IMR-90 (cell line): ENCODE measurements at regions not wholly inside any gene's neighbourhood (a gene's known extent, or its start where the extent isn't known, plus 50 kb on each side); places are given as distances from the start of the nearest gene placed in this dataset.

Experiments
- ATAC-seq: fragments of 200-7000 bp; cut with Tn5 transposase; 2 replicates; pipeline ENCODE4 v1.9.1; 2020; ENCODE audit warnings: low read depth, mild to moderate bottlenecking, moderate library complexity
- BruUV-seq: library from RNA; stranded (reverse); fragments of 400-500 nt; replicated peaks from 2 replicates; lab custom pipeline; 2021; lab: Mats Ljungman, UMichigan
- CTCF ChIA-PET: fragments of 300-600 bp; formaldehyde crosslinking; extraction: SDS; loops from one replicate; lab custom pipeline; 2021; ENCODE audit warnings: antibody characterized with exemption; lab: Yijun Ruan, JAX
- POLR2A ChIA-PET: fragments of 300-600 bp; sonication (Branson Sonifier 250); formaldehyde crosslinking; loops from one replicate; lab custom pipeline; 2022; ENCODE audit warnings: antibody characterized with exemption; ENCODE audit not compliant: unreplicated experiment; lab: Charles Lee
- DNase-seq: peaks from one replicate; pipeline ENCODE4 v3.0.0; 2013
- H2AFZ ChIP-seq: replicated peaks from 2 replicates; pipeline ENCODE3; 2013; ENCODE audit warnings: low read length, mild to moderate bottlenecking; ENCODE audit not compliant: poor library complexity
- H2AK5ac ChIP-seq: 2 replicates; pipeline ENCODE4 v1.6.1; 2013; ENCODE audit warnings: low read depth, low read length, inconsistent platforms
- H2AK9ac ChIP-seq: replicated peaks from 2 replicates; pipeline ENCODE3; 2013; ENCODE audit warnings: mild to moderate bottlenecking, low read depth, low read length, moderate library complexity; ENCODE audit not compliant: poor library complexity
- H2BK120ac ChIP-seq: 2 replicates; pipeline ENCODE4 v1.6.1; 2013; ENCODE audit warnings: low read depth, low read length, inconsistent platforms
- H2BK15ac ChIP-seq: 3 replicates; pipeline ENCODE4 v1.6.1; 2013; ENCODE audit warnings: low read depth, low read length, inconsistent platforms
- H2BK20ac ChIP-seq: 2 replicates; pipeline ENCODE4 v1.6.1; 2013; ENCODE audit warnings: low read depth, mild to moderate bottlenecking, inconsistent platforms, low read length, moderate library complexity
- H2BK5ac ChIP-seq: 2 replicates; pipeline ENCODE4 v1.6.1; 2013; ENCODE audit warnings: mild to moderate bottlenecking, low read depth, low read length, inconsistent platforms; ENCODE audit not compliant: poor library complexity, severe bottlenecking
- H3K14ac ChIP-seq: replicated peaks from 2 replicates; pipeline ENCODE4 v1.6.1; 2013; ENCODE audit warnings: low read depth, low read length, inconsistent platforms
- H3K18ac ChIP-seq: 2 replicates; pipeline ENCODE4 v1.6.1; 2013; ENCODE audit warnings: low read depth, low read length, control low read depth
- H3K23ac ChIP-seq: 2 replicates; pipeline ENCODE4 v1.6.1; 2013; ENCODE audit warnings: low read depth, low read length, inconsistent platforms
- H3K27ac ChIP-seq: 2 replicates; pipeline ENCODE4 v1.5.1; 2013; ENCODE audit warnings: mild to moderate bottlenecking, control low read depth, low read length; ENCODE audit not compliant: insufficient read depth
- H3K27me3 ChIP-seq: 2 replicates; pipeline ENCODE4 v1.6.1; 2013; ENCODE audit warnings: low read length; ENCODE audit not compliant: control insufficient read depth, insufficient read depth
- H3K36me3 ChIP-seq: 2 replicates; pipeline ENCODE4 v1.6.1; 2013; ENCODE audit warnings: low read length, mixed read lengths; ENCODE audit not compliant: control insufficient read depth, insufficient read depth
- H3K4ac ChIP-seq: 2 replicates; pipeline ENCODE4 v1.6.1; 2013; ENCODE audit warnings: low read depth, low read length, inconsistent platforms
- H3K4me1 ChIP-seq: 2 replicates; pipeline ENCODE4 v1.6.1; 2013; ENCODE audit warnings: low read length, mixed read lengths; ENCODE audit not compliant: control insufficient read depth, insufficient read depth
- H3K4me2 ChIP-seq: 2 replicates; pipeline ENCODE4 v1.6.1; 2013; ENCODE audit warnings: low read depth, mild to moderate bottlenecking, control low read depth, low read length, moderate library complexity
- H3K4me3 ChIP-seq: 2 replicates; pipeline ENCODE4 v1.5.1; 2013; ENCODE audit warnings: low read depth, mild to moderate bottlenecking, control low read depth, low read length, moderate library complexity; ENCODE audit not compliant: insufficient read depth
- H3K56ac ChIP-seq: 2 replicates; pipeline ENCODE4 v1.6.1; 2013; ENCODE audit warnings: low read length, inconsistent platforms; ENCODE audit not compliant: insufficient read depth; ENCODE audit errors: extremely low read depth
- H3K79me1 ChIP-seq, 2 experiments: 2 replicates each; pipeline ENCODE4 v1.6.1; 2013; ENCODE audit warnings: low read length in 2 of 2, inconsistent platforms in 1 of 2, low read depth in 1 of 2
- H3K9ac ChIP-seq: 2 replicates; pipeline ENCODE4 v1.6.1; 2013; ENCODE audit warnings: low read depth, low read length, control low read depth
- H3K9me1 ChIP-seq: 2 replicates; pipeline ENCODE4 v1.6.1; 2013; ENCODE audit warnings: low read length, inconsistent platforms; ENCODE audit not compliant: insufficient read depth
- H3K9me3 ChIP-seq: 2 replicates; pipeline ENCODE4 v1.6.1; 2013; ENCODE audit warnings: low read length; ENCODE audit not compliant: control insufficient read depth, insufficient read depth
- H4K20me1 ChIP-seq: 2 replicates; pipeline ENCODE4 v1.6.1; 2013; ENCODE audit warnings: low read length, inconsistent platforms; ENCODE audit not compliant: insufficient read depth
- H4K5ac ChIP-seq: 2 replicates; pipeline ENCODE4 v1.6.1; 2013; ENCODE audit warnings: mild to moderate bottlenecking, low read depth, low read length, control low read depth
- H4K8ac ChIP-seq, 2 experiments: 2 replicates each; pipeline ENCODE4 v1.6.1; 2013; ENCODE audit warnings: low read depth in 2 of 2, low read length in 2 of 2, control low read depth in 1 of 2, inconsistent platforms in 1 of 2
- H4K91ac ChIP-seq: 2 replicates; pipeline ENCODE4 v1.6.1; 2013; ENCODE audit warnings: low read depth, low read length, inconsistent platforms; ENCODE audit not compliant: insufficient read depth
- BHLHE40 ChIP-seq: fragments of 150-350 bp; IDR thresholded peaks from 2 replicates; pipeline ENCODE4 v1.6.1; 2016; ENCODE audit warnings: mild to moderate bottlenecking, low read depth, low read length
- CEBPB ChIP-seq: IDR thresholded peaks from 2 replicates; pipeline ENCODE4 v1.6.1; 2012; ENCODE audit warnings: low read depth, low read length, improper control_type of control experiment
- ELK1 ChIP-seq: fragments of 150-350 bp; IDR thresholded peaks from 2 replicates; pipeline ENCODE4 v1.6.1; 2016; ENCODE audit warnings: low read depth, mild to moderate bottlenecking, low read length, moderate library complexity, borderline replicate concordance
- FOS ChIP-seq: fragments of 150-350 bp; IDR thresholded peaks from 2 replicates; pipeline ENCODE4 v1.6.1; 2016; ENCODE audit warnings: low read depth, low read length
- MAFK ChIP-seq: IDR thresholded peaks from 2 replicates; pipeline ENCODE4 v1.6.1; 2012; ENCODE audit warnings: low read depth, low read length, improper control_type of control experiment
- MAZ ChIP-seq: IDR thresholded peaks from 2 replicates; pipeline ENCODE4 v1.6.1; 2012; ENCODE audit warnings: low read depth, mild to moderate bottlenecking, low read length, improper control_type of control experiment, moderate library complexity, borderline replicate concordance
- POLR2A ChIP-seq: IDR thresholded peaks from 2 replicates; pipeline ENCODE4 v1.6.1; 2012; ENCODE audit warnings: mild to moderate bottlenecking, low read depth, low read length
- RAD21 ChIP-seq: IDR thresholded peaks from 2 replicates; pipeline ENCODE4 v1.6.1; 2012; ENCODE audit warnings: low read length, improper control_type of control experiment
- RCOR1 ChIP-seq: IDR thresholded peaks from 2 replicates; pipeline ENCODE4 v1.6.1; 2012; ENCODE audit warnings: mild to moderate bottlenecking, low read length, improper control_type of control experiment; ENCODE audit not compliant: insufficient replicate concordance
- WGBS, 2 experiments: methylation state at CpG; one replicate each; pipeline versions ENCODE4 v1.1.5 to v1.1.7; 2013; ENCODE audit warnings: missing lambda C conversion rate in 2 of 2; ENCODE audit not compliant: insufficient read length in 1 of 2; ENCODE audit errors: extremely low coverage in 2 of 2; 5-methylcytosine and 5-hydroxymethylcytosine counted together
- dilution Hi-C: fragments of 300-500 bp; cut with HindIII; formaldehyde crosslinking; loops from one replicate; pipeline ENCODE4 v1.14.3; 2018; ENCODE audit warnings: low sequenced_read_pairs; ENCODE audit not compliant: unreplicated experiment
- in situ Hi-C: fragments of 300-500 bp; cut with MboI; formaldehyde crosslinking; loops from 3 replicates; pipeline ENCODE4 v1.14.3; 2019; ENCODE audit warnings: low sequenced_read_pairs, inconsistent platforms, mixed read lengths
- intact Hi-C: fragments of 100-400 bp; cut with micrococcal nuclease; formaldehyde crosslinking; loops from 2 replicates; pipeline ENCODE4 v1.10.0; 2022
- TF ChIP-seq, protein P1 (sequence below): fragments of 150-350 bp; IDR thresholded peaks from 2 replicates; pipeline ENCODE4 v1.6.1; 2017; ENCODE audit warnings: mild to moderate bottlenecking, antibody characterized with exemption, low read length, low read depth

DNA sequence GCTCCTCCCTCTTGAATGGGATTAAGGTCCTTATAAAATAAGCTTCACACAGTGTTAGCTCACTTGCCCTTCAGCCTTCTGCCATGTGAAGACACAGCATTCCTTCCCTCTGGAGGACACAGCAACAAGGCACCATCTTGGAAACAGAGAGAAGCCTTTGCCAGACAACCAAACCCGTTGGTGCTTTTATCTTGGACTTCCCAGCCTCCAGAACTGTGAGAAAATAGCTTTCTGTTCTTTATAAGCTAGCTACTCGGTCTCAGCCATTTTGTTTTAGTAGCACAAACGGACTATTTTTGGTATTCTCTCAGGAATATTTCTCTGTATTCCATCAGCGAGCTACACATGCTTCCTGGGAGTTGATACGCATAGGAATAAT, 58.6 kb upstream of the IRF2BP2 start:
- CTCF ChIA-PET = interaction anchor here (0.9 kb wide), 1 partner anchor 41 kb away, joined by 3 read pairs; no protein-coding TSS in a partner anchor
- Histone ChIP-seq H2AK5ac (no peak overlapping the region), H2BK15ac (no peak overlapping the region), H4K5ac (no peak overlapping the region), H3K27ac (no peak overlapping the region), H4K8ac (no peak overlapping the region), H3K14ac (no peak overlapping the region), H2BK120ac (no peak overlapping the region), H3K56ac (no peak overlapping the region), H3K27me3 (no peaks in the 10 kb centered on the region), H3K4me1 (no peaks in the 10 kb centered on the region), H4K91ac (no peak overlapping the region), H2BK5ac (no peak overlapping the region), H2AFZ (no peak overlapping the region), H3K4ac (no peak overlapping the region), H3K36me3 (no peaks in the 10 kb centered on the region), H3K23ac (no peak overlapping the region), H3K4me3 (no peak overlapping the region), H4K20me1 (no peaks in the 10 kb centered on the region), H3K9ac (no peak overlapping the region), H3K9me3 (peaks cover 15% of the 10 kb centered on the region), H3K4me2 (no peak overlapping the region), H3K9me1 (no peaks in the 10 kb centered on the region; the same call in 1 of the 2 replicates), H3K18ac (no peak overlapping the region), H3K79me1 (no peaks in the 10 kb centered on the region), H2AK9ac (no peak overlapping the region), H2BK20ac (no peak overlapping the region)
- no TSS peak for BruUV-seq
- POLR2A ChIA-PET = no interaction called here
- intact Hi-C loops = no loop called here
- no peak for DNase-seq
- ATAC-seq = no peak
- in situ Hi-C loops = no loop called here
- no CpG with 5 or more reads among the region's 5 CpGs for WGBS, 2 experiments
- TF ChIP-seq, protein P1, sequence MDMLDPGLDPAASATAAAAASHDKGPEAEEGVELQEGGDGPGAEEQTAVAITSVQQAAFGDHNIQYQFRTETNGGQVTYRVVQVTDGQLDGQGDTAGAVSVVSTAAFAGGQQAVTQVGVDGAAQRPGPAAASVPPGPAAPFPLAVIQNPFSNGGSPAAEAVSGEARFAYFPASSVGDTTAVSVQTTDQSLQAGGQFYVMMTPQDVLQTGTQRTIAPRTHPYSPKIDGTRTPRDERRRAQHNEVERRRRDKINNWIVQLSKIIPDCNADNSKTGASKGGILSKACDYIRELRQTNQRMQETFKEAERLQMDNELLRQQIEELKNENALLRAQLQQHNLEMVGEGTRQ = no peak
- TF ChIP-seq MAFK = no peak
- TF ChIP-seq POLR2A = no peak
- no peak for TF ChIP-seq RCOR1
- TF ChIP-seq BHLHE40 = no peak
- TF ChIP-seq MAZ = no peak
- no peak for TF ChIP-seq ELK1
- TF ChIP-seq CEBPB = no peak
- TF ChIP-seq FOS = no peak
- TF ChIP-seq RAD21 = no peak
- dilution Hi-C loops = no loop called here
